HL-60 (cell line): ENCODE measurements at regions not wholly inside any gene's neighbourhood (a gene's known extent, or its start where the extent isn't known, plus 50 kb on each side); places are given as distances from the start of the nearest gene placed in this dataset.

ENCODE experiments used
- DNase-seq, 2 experiments: peaks; one replicate each; pipeline ENCODE4 v3.0.0-alpha.2; 2010 to 2020; ENCODE audit warnings: low read depth in 1 of 2, low spot score in 1 of 2
- H3K27ac ChIP-seq: fragments of 250-450 bp; sonication (Bioruptor Pico); replicated peaks from 2 replicates; pipeline ENCODE4 v1.5.1; 2020; ENCODE audit warnings: mild to moderate bottlenecking, moderate library complexity
- H3K27me3 ChIP-seq: fragments of 250-450 bp; sonication (Bioruptor Pico); 2 replicates; pipeline ENCODE4 v1.5.1; 2021; ENCODE audit warnings: mild to moderate bottlenecking, moderate library complexity; ENCODE audit not compliant: insufficient read depth, poor library complexity, severe bottlenecking
- H3K4me3 ChIP-seq: replicated peaks from 2 replicates; pipeline ENCODE4 v1.5.1; 2011; ENCODE audit warnings: mild to moderate bottlenecking, control low read depth, low read length; ENCODE audit not compliant: insufficient read depth
- GABPA ChIP-seq: IDR thresholded peaks from 2 replicates; pipeline ENCODE4 v1.6.1; 2012; ENCODE audit warnings: low read depth
- POLR2AphosphoS5 ChIP-seq: IDR thresholded peaks from 2 replicates; pipeline ENCODE4 v1.6.1; 2012; ENCODE audit warnings: low read depth
- REST ChIP-seq: IDR thresholded peaks from 2 replicates; pipeline ENCODE4 v1.6.1; 2012; ENCODE audit warnings: low read depth; ENCODE audit not compliant: insufficient replicate concordance
- SPI1 ChIP-seq: IDR thresholded peaks from 2 replicates; pipeline ENCODE4 v1.6.1; 2012; ENCODE audit warnings: low read depth, mild to moderate bottlenecking, borderline replicate concordance
- TF ChIP-seq, protein P1 (sequence below): IDR thresholded peaks from one replicate; pipeline ENCODE4 v1.5.1; 2011; ENCODE audit warnings: low read length, control low read depth, inconsistent platforms; ENCODE audit not compliant: insufficient read depth

GRCh38 chr13:53206455-53206854 lies 177.8 kb downstream of the OLFM4 start:
- Histone ChIP-seq H3K4me3 (no peak overlapping the region), H3K27ac (no peak overlapping the region), H3K27me3 (no peaks in the 10 kb centered on the region)
- DNase-seq = no peak
- TF ChIP-seq SPI1 (no peak), REST (no peak), GABPA (no peak), POLR2AphosphoS5 (no peak)
- TF ChIP-seq, protein P1, sequence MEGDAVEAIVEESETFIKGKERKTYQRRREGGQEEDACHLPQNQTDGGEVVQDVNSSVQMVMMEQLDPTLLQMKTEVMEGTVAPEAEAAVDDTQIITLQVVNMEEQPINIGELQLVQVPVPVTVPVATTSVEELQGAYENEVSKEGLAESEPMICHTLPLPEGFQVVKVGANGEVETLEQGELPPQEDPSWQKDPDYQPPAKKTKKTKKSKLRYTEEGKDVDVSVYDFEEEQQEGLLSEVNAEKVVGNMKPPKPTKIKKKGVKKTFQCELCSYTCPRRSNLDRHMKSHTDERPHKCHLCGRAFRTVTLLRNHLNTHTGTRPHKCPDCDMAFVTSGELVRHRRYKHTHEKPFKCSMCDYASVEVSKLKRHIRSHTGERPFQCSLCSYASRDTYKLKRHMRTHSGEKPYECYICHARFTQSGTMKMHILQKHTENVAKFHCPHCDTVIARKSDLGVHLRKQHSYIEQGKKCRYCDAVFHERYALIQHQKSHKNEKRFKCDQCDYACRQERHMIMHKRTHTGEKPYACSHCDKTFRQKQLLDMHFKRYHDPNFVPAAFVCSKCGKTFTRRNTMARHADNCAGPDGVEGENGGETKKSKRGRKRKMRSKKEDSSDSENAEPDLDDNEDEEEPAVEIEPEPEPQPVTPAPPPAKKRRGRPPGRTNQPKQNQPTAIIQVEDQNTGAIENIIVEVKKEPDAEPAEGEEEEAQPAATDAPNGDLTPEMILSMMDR = no peak

- H3K27ac ChIP-seq = no peak overlapping the region
- no peak for DNase-seq
- H3K27me3 ChIP-seq = no peaks in the 10 kb centered on the region
- TF ChIP-seq, protein P1 = no peak
- TF ChIP-seq GABPA (no peak), POLR2AphosphoS5 (no peak), SPI1 (no peak), REST (no peak)
- no peak overlapping the region for H3K4me3 ChIP-seq
Measured at GRCh38 chr13:53207556-53207955, 178.9 kb downstream of the OLFM4 start.

DNA sequence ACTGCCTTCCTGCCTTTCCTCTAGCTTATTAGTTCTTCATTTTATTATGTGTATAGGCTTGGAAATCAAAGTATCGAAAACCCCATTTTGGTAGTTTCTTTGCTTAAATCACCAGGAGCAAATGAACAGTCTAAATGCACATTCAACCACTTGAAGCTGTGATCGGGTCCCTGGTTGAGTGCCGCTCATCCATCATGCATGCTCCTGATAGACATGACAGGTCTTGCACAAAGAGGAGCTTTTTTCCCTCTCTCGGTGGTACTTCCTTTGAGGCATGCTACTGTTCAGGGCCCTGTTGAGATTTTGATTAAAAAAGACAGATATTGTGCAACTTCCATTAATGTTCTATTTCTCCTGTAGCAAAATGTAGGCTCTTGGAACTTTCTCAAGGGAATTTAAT lies 185.8 kb downstream of the OLFM4 start:
- no peak overlapping the region for H3K4me3 ChIP-seq
- DNase-seq = no peak
- H3K27ac ChIP-seq = no peak overlapping the region
- H3K27me3 ChIP-seq = peaks cover 2% of the 10 kb centered on the region
- TF ChIP-seq, protein P1 = no peak
- no peak for TF ChIP-seq POLR2AphosphoS5

- DNase-seq = no peak
Measured at GRCh38 chr13:53215563-53215962, 186.9 kb downstream of the OLFM4 start.

More at GRCh38 chr13:53215563-53215962, 186.9 kb downstream of the OLFM4 start:
- Histone ChIP-seq H3K4me3 (no peak overlapping the region), H3K27ac (no peak overlapping the region), H3K27me3 (peaks cover 2% of the 10 kb centered on the region)
- no peak for TF ChIP-seq GABPA
- no peak for TF ChIP-seq REST
- TF ChIP-seq, protein P1 = no peak
